T-helper 1 cell (primary cell): ENCODE measurements at regions not wholly inside any gene's neighbourhood (a gene's known extent, or its start where the extent isn't known, plus 50 kb on each side); places are given as distances from the start of the nearest gene placed in this dataset.

Source experiments
- DNase-seq, 5 donors: peaks; one replicate each; pipeline ENCODE4 v3.0.0-alpha.2; 2012 to 2020

- DNase-seq: no peak
Observed at GRCh38 chr11:26199331-26200095, 132.4 kb upstream of the ANO3 start.

DNA sequence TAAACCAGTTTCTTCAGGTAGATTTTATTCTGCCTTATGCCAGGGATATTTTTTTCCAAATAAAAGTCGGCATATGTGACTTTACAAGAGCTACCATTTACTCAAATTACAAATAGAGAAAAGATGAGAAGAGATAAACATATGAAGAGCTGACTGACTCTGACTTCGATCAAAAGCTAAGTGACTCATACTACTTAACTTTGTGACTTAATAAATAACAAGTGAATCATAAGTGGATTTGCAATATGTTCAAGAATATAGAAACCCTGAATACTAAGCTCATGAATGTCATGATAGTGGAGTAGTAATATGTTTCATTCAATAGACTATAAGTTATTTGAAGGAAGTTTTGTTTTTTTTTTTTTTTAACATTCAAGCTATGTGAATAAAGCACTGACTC is 130.5 kb upstream of the ANO3 start:
- no peak for DNase-seq

DNA sequence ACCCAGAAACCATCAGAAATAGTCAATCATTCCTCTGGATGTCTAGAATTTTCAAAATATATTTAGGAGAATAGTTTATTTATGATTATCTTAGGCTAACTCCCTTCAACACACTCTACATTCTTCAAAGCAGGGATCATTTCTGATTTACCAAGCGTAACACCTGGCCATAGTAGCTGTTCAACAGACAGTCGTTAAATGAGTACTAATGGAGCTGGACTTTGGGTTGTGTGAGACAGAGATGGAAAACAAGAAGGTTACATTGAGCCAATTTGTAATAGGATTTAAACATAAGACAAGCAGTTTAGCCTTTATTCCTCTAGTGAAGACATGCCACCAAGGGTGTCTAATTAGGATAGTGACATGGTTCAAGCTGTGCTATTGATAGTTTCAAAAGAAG is 129.2 kb upstream of the ANO3 start:
- DNase-seq: no peak

GRCh38 chr11:26204101-26204500 is 127.8 kb upstream of the ANO3 start:
- no peak for DNase-seq

DNA sequence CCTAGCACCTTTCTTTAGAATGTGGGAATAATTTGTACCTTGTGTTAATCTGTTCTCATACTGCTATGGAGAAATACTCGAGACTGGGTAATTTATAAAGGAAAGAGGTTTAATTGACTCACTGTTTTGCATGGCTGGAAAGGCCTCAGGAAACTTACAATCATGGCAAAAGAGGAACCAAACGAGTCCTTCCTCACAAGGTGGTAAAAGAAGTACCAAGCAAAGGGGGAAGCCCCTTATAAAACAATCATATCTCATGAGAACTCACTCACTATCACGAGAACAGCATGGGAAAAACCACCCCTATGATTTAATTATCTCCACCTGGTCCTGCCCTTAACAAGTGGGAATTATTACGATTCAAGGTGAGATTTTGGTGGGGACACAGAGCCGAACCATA is 127.1 kb upstream of the ANO3 start:
- no peak for DNase-seq

- no peak for DNase-seq
Observed at GRCh38 chr11:26219183-26220117, 112.5 kb upstream of the ANO3 start.

DNA sequence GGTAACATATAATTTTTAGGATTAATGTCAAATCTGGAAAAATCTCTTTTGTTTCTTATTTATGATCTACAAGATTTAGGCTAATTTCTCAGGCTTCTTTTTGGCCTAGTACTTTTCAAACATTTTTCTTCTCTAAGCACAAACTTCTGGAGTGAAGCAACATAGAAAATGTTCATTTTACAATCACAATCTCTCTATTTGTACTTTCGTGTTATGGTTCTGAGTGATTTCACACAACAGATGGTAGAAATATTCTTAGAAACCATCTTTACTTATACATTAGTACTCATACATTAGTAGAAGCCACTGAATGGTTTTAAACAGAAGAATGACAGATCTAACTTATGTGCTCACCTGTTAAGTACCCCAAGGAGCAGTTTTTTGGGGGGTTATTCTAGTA is 106.3 kb upstream of the ANO3 start:
- DNase-seq: no peak

DNA sequence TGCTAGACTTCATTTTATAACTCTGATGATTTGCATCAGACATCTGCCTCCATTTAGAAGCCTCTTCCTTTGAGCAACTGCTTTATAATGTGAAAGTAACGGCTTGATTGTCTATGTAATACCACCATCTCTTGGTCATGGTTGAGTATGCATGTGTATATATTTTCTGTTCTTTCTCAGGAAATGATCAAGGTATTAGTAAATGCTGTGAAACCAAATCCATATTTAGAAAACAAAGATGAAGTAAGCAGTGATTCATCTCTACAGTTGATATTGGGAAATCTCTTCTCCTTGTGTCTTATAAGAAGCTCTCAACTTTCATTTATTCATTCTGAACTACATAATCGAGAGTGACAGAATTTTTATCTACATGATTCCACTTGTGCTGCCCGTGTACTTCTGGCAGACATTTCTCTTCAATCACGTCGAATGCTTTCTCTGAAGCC is 104.6 kb upstream of the ANO3 start:
- DNase-seq: no peak

GRCh38 chr11:26227883-26228502 is 103.9 kb upstream of the ANO3 start:
- DNase-seq: no peak

- no peak for DNase-seq
Observed at GRCh38 chr11:26228778-26229177, 103.2 kb upstream of the ANO3 start.

- DNase-seq: no peak
Observed at GRCh38 chr11:26229257-26229656, 102.7 kb upstream of the ANO3 start.

GRCh38 chr11:26229981-26230380 is 101.9 kb upstream of the ANO3 start:
- no peak for DNase-seq

DNA sequence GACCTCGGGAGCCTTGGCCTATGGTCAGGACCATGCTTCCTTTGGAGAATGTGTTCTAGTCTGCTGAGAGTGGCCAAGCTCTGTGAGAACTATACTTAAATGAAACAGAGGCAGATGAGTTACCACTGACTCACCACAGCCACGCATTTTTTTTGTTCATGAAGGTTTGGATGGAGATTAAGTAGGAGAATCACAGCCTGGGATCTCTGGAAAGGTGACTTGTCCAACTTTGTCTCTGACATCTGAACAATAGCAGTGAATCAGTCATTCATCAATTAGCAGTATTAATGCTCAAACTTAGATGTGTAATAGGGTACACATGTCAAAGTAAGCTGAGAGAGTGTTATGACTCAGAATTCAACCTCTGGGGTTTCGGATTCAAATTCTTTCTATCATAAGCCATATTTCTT is 100.7 kb upstream of the ANO3 start:
- DNase-seq: no peak

- no peak for DNase-seq
Observed at GRCh38 chr11:26234451-26234850, 97.5 kb upstream of the ANO3 start.

- no peak for DNase-seq
Observed at GRCh38 chr11:26243426-26243825, 88.5 kb upstream of the ANO3 start.

DNA sequence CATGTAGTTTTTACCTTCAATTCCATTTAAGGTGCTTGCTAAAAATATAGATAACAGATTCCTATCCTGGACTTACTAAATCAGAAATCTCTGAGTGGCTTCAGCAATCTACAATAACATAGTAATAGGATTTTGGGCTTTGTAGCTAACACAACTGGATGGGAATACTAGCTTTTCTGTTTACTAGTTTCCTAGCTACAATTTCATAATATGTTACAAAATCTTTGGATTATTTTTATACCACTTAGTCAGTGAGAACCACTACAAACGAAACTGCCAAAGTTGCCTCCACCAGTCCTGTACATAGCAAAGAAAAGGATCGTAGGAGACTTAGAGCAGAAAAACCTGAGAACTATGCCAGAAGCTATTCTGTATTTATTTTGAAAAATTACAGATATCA is 87.7 kb upstream of the ANO3 start:
- no peak for DNase-seq

GRCh38 chr11:26245046-26245445 is 86.9 kb upstream of the ANO3 start:
- no peak for DNase-seq

DNA sequence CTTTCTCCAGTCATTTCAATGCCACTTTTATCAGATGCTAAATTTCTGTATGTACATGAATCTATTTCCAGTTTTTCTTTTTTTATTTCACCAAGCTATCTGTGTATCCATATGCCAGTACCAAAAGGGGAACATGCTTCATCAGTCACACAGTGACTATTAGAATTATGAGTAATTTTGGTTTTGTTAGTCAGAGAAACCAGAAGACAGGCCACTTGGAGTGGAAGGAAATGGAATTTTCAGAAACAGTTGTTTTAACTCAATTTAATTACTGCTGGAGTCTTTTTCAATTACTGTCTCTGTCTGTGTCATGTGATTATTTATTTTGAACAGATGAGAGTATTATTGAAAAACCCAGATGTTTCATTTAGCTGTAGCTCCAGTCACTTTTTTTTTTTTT is 84.6 kb upstream of the ANO3 start:
- no peak for DNase-seq

- no peak for DNase-seq
Observed at GRCh38 chr11:26248661-26249060, 83.3 kb upstream of the ANO3 start.

GRCh38 chr11:26254378-26254777 is 77.6 kb upstream of the ANO3 start:
- DNase-seq: no peak

DNA sequence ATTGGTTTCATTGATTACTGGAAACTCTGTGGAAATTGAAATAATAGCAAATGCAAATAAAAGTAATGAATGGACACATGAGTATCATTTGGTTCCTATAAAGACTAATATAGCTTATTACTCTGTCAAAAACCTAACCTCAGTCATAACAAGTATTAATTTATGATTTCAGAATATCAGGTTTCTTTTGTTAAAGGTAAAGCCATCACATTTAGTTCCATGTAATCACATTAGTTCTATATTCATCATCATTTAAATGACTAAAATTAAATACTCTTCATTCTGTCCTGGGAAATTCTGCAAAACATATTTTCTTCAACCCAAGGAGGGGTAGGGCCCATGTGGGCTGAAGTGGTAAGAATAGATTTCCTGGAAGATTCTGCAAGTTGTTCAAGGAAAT is 68.2 kb upstream of the ANO3 start:
- no peak for DNase-seq

DNA sequence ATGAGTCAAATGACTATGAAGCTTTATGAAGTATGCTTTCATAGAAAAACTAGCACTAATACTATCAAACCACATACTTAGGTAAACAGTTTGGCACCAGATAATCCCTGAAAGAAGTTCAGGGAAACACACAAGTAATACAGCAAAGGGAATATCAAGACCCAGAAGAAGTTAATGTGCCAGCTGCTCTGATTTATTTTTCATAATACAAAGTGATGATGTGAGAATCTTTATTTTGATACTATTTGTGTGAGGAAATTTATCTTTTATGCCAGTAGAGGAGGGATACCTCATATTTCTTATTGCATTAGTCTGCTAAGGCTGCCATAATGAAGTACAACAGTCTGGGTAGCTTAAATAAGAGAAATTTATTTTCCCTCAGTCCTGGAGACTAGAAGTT is 67.7 kb upstream of the ANO3 start:
- no peak for DNase-seq

- DNase-seq: no peak
Observed at GRCh38 chr11:26268980-26269660, 62.8 kb upstream of the ANO3 start.
